CD14-positive monocyte (primary cell): ENCODE measurements at regions not wholly inside any gene's neighbourhood (a gene's known extent, or its start where the extent isn't known, plus 50 kb on each side); places are given as distances from the start of the nearest gene placed in this dataset.
A peak's percentile ranks its signal among the peaks of the same experiment; 100 is the strongest.

Source experiments
- DNase-seq, 3 donors: peaks; one replicate each; pipeline ENCODE4 v3.0.0-alpha.2; 2011 to 2022
- H2AFZ ChIP-seq: 2 replicates; pipeline ENCODE4 v1.6.0; 2012; ENCODE audit warnings: mild to moderate bottlenecking, low read depth, low read length, inconsistent platforms; ENCODE audit not compliant: insufficient read depth, poor library complexity, severe bottlenecking
- H3K27ac ChIP-seq, 2 donors: 1 replicate in 1 of 2; 2 replicates in 1 of 2; pipeline ENCODE4 v1.5.1; 2012 to 2013; ENCODE audit warnings: low read length in 2 of 2, control low read depth in 1 of 2, inconsistent platforms in 1 of 2, low read depth in 1 of 2, mild to moderate bottlenecking in 1 of 2
- H3K27me3 ChIP-seq, 2 donors: one replicate each; pipeline versions ENCODE4 v1.6.0 to v1.6.1; 2011 to 2013; ENCODE audit warnings: low read length in 2 of 2; ENCODE audit not compliant: control insufficient read depth in 2 of 2, insufficient read depth in 2 of 2
- H3K36me3 ChIP-seq, 2 donors: replicated peaks in 1 of 2; 1 replicate in 1 of 2; 2 replicates in 1 of 2; pipeline versions ENCODE4 v1.5.1 to v1.6.1; 2012 to 2013; ENCODE audit warnings: low read length in 2 of 2, control low read depth in 1 of 2, inconsistent platforms in 1 of 2, mild to moderate bottlenecking in 1 of 2; ENCODE audit not compliant: insufficient read depth in 2 of 2, control insufficient read depth in 1 of 2
- H3K4me1 ChIP-seq, 2 donors: 1 replicate in 1 of 2; 2 replicates in 1 of 2; pipeline versions ENCODE4 v1.5.1 to v1.6.1; 2012 to 2013; ENCODE audit warnings: low read length in 2 of 2, control low read depth in 1 of 2, inconsistent platforms in 1 of 2, mild to moderate bottlenecking in 1 of 2, moderate library complexity in 1 of 2; ENCODE audit not compliant: insufficient read depth in 2 of 2, control insufficient read depth in 1 of 2
- H3K4me2 ChIP-seq: replicated peaks from 2 replicates; pipeline ENCODE3; 2012; ENCODE audit warnings: low read length, moderate library complexity, mild to moderate bottlenecking; ENCODE audit not compliant: poor library complexity, severe bottlenecking; ENCODE audit errors: extremely low read depth
- H3K4me3 ChIP-seq, 3 experiments: fragments of 200-600 bp in 1 of 3; sonication (generic) in 1 of 3; replicated peaks in 1 of 3; 1 replicate in 2 of 3; 2 replicates in 1 of 3; pipeline ENCODE4 v1.5.1; 2011 to 2013; ENCODE audit warnings: low read length in 3 of 3, mild to moderate bottlenecking in 3 of 3, control low read depth in 2 of 3, low read depth in 2 of 3, inconsistent platforms in 1 of 3, moderate library complexity in 1 of 3
- H3K79me2 ChIP-seq: 2 replicates; pipeline ENCODE4 v1.6.0; 2012; ENCODE audit warnings: mild to moderate bottlenecking, control low read depth, inconsistent platforms, low read length, moderate library complexity; ENCODE audit not compliant: insufficient read depth
- H3K9ac ChIP-seq: 2 replicates; pipeline ENCODE4 v1.6.0; 2017; ENCODE audit warnings: low read length, mild to moderate bottlenecking; ENCODE audit not compliant: insufficient read depth, poor library complexity, severe bottlenecking
- H3K9me3 ChIP-seq, 2 donors: replicated peaks in 1 of 2; 1 replicate in 1 of 2; 2 replicates in 1 of 2; pipeline versions ENCODE4 v1.5.1 to v1.6.1; 2012 to 2013; ENCODE audit warnings: low read length in 2 of 2, control low read depth in 1 of 2; ENCODE audit not compliant: control insufficient read depth in 1 of 2, insufficient read depth in 1 of 2
- H4K20me1 ChIP-seq: 2 replicates; pipeline ENCODE4 v1.6.0; 2012; ENCODE audit warnings: mild to moderate bottlenecking, low read length, control low read depth, moderate library complexity; ENCODE audit not compliant: insufficient read depth
- H3K27ac Mint-ChIP-seq, 7 donors: one replicate each; pipeline ENCODE4 v1.8.0; 2020; ENCODE audit warnings: mild to moderate bottlenecking in 7 of 7, mixed read lengths in 7 of 7, moderate library complexity in 6 of 7, inconsistent platforms in 2 of 7
- H3K27me3 Mint-ChIP-seq, 3 donors: one replicate each; pipeline ENCODE4 v1.8.0; 2021 to 2022; ENCODE audit warnings: low read depth in 3 of 3, mild to moderate bottlenecking in 3 of 3, mixed read lengths in 3 of 3, moderate library complexity in 3 of 3, inconsistent platforms in 1 of 3
- H3K36me3 Mint-ChIP-seq, 2 donors: one replicate each; pipeline ENCODE4 v1.8.0; 2020; ENCODE audit warnings: mixed read lengths in 2 of 2, inconsistent platforms in 1 of 2, mild to moderate bottlenecking in 1 of 2
- H3K4me1 Mint-ChIP-seq: one replicate; pipeline ENCODE4 v1.8.0; 2020; ENCODE audit warnings: mild to moderate bottlenecking, mixed read lengths
- H3K4me3 Mint-ChIP-seq, 2 donors: one replicate each; pipeline ENCODE4 v1.8.0; 2020; ENCODE audit warnings: mild to moderate bottlenecking in 2 of 2, mixed read lengths in 2 of 2, moderate library complexity in 1 of 2
- H3K9me3 Mint-ChIP-seq, 7 donors: one replicate each; pipeline ENCODE4 v1.8.0; 2020 to 2022; ENCODE audit warnings: mixed read lengths in 7 of 7, mild to moderate bottlenecking in 6 of 7, moderate library complexity in 6 of 7, inconsistent platforms in 2 of 7
- CTCF ChIP-seq: fragments of 200-600 bp; IDR thresholded peaks from one replicate; pipeline ENCODE4 v1.8.0; 2022; ENCODE audit warnings: antibody characterized with exemption, mild to moderate bottlenecking
- WGBS: methylation state at CpG from one replicate; pipeline ENCODE4 v1.1.5; 2013; ENCODE audit warnings: missing lambda C conversion rate; ENCODE audit not compliant: insufficient coverage; 5-methylcytosine and 5-hydroxymethylcytosine counted together
- intact Hi-C, 2 donors: fragments of 100-400 bp; cut with micrococcal nuclease; formaldehyde crosslinking; loops; one replicate each; pipeline versions ENCODE4 v1.15.0 to v1.15.1; 2023

DNA sequence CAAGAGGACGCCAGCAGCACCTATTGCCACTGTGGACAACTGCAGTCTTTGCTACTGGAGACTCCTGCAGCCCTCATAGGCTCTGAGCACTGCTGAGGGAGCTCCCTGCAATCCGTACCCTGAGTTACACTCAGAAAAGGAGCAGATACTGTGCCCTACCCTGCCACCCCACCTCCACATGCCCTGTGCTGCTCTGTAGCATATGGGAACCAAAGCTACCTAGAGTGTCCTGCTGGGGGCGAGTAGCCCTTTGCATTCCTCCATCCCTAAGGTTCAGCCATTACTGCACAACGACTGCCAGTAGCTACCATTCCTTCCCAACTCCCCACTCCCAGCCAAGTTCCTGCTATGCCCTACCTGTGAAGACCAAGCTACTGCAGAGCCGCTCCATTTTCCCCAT, 90.2 kb upstream of the SNCAIP start:
- Histone ChIP-seq H3K4me1 (no peaks in the 10 kb centered on the region), H3K4me3 (no peak overlapping the region), H3K27ac (no peak overlapping the region), H3K36me3 (no peaks in the 10 kb centered on the region), H2AFZ (no peak overlapping the region), H3K79me2 (no peaks in the 10 kb centered on the region), H4K20me1 (no peaks in the 10 kb centered on the region), H3K9me3 (peaks cover 0 to 5% of the 10 kb centered on the region in 2 donors), H3K9ac (no peak overlapping the region), H3K4me2 (no peak overlapping the region), H3K27me3 (no peaks in the 10 kb centered on the region)
- Mint-ChIP-seq H3K27ac (peak overlapping the region in 1 of 7 donors; percentile 20), H3K9me3 (peaks cover 0 to 5% (median 0%) of the 10 kb centered on the region in 7 donors), H3K4me1 (peaks cover 5% of the 10 kb centered on the region), H3K36me3 (no peaks in the 10 kb centered on the region), H3K4me3 (no peak overlapping the region), H3K27me3 (peaks cover 0 to 3% (median 0%) of the 10 kb centered on the region in 3 donors)
- intact Hi-C loops: no loop called here
- WGBS: 88% methylated on average over 5 of the region's 5 CpGs
- DNase-seq: no peak
- TF ChIP-seq CTCF: no peak

- Histone ChIP-seq H4K20me1 (no peaks in the 10 kb centered on the region), H3K4me2 (no peak overlapping the region), H3K4me1 (no peaks in the 10 kb centered on the region), H3K4me3 (no peak overlapping the region), H3K9me3 (peaks cover 0 to 5% of the 10 kb centered on the region in 2 donors), H2AFZ (no peak overlapping the region), H3K79me2 (no peaks in the 10 kb centered on the region), H3K27me3 (no peaks in the 10 kb centered on the region), H3K9ac (no peak overlapping the region), H3K27ac (no peak overlapping the region), H3K36me3 (no peaks in the 10 kb centered on the region)
- Mint-ChIP-seq H3K4me1 (peaks cover 5% of the 10 kb centered on the region), H3K27ac (no peak overlapping the region), H3K9me3 (peaks cover 0 to 5% (median 0%) of the 10 kb centered on the region in 7 donors), H3K4me3 (no peak overlapping the region), H3K27me3 (peaks cover 0 to 3% (median 1%) of the 10 kb centered on the region in 3 donors), H3K36me3 (no peaks in the 10 kb centered on the region)
- no peak for DNase-seq
- TF ChIP-seq CTCF: no peak
- intact Hi-C loops: no loop called here
- 96% methylated on average over 6 of the region's 6 CpGs for WGBS
Observed at GRCh38 chr5:122222580-122222979, 89.5 kb upstream of the SNCAIP start.
